ENCODE measurements at regions not wholly inside any gene's neighbourhood (a gene's known extent, or its start where the extent isn't known, plus 50 kb on each side); places are given as distances from the start of the nearest gene placed in this dataset.

DNA sequence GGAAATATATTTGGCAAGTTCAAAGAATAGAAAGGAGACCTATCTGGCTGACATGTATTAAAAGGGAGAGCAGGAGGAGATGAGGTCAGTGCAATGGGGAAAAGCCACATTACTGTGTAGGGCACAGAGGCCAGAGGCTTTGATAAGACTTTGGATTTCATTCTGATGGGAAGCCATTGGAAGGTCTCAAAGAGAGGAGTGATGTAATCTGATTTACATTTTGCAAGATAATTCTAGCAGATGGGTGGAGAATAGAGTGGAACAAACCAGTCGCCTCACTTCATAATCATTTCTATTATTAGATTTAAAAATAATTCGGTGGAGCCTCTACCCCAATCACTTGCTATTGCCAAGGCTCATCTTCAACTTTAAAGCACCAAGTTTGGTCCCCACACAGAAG is 278.4 kb upstream of the ZC3H12C start:
- no peak for DNase-seq

DNA sequence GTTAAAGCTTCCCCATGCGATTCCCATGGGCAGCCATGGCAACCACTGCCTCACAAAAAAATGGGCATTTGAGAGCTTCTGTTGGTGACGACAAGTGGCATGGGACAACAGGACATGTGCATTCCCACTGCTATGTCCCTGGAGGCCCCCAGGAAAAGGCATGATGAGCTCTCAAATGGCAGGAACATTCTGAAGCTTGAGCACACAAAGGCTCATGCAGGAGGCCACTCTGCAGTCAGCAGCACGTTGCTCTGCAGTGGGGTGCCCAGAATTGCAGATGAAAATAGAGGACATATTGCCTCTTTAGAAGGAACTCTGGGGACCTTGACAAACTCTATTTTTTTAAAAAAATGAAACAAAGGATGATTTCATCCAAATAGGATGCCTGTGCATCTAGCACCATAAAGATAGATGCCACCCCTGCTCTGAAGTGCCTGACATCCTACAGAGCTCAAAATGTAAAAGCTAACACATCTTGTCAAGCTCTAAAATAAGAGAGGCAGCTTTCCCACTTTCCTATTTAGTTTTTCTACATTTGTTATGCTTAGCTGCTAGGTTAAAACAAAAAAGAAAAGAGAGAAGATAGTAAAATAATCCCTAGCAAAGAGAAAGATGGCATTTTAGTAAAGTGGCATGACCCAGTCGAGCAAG is 277.6 kb upstream of the ZC3H12C start:
- no peak for DNase-seq

DNA sequence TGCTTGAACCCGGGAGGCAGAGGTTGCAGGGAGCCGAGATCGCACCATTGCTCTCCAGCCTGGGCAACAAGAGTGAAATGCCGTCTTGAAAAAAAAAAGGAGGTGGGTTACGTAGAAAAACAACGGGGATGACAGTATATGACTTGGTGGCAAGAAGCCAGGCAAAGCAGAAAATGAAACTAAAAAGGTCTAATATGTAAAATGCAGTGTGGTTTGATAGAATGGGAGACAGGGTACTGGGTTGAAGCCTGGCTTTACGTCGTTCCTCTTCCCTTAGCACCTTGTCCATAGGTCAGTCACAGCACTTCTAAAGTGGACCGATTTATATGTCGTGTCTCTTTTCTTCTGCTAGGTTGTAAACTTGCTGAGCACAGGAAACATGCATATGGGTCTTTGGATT is 274.9 kb upstream of the ZC3H12C start:
- no peak for DNase-seq

DNA sequence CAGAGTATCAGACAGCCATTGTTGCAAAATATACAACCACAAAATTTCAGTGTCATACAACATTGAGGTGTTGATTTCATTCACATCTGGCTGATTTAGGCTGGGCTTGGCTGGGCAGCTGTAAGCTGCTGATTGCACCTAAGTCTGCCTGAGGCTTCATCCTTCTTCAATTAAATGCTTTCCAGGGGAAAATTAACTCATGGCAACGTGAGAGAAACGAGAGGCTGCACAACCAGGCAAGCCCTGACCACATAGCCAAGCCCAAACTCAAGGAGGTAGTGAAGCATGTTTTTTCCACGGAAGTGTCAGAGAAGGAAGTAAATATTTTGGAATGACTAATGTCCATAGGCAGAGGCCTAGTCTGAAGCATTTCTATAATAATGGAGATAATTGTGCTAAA is 273.8 kb upstream of the ZC3H12C start:
- DNase-seq, result no peak

DNA sequence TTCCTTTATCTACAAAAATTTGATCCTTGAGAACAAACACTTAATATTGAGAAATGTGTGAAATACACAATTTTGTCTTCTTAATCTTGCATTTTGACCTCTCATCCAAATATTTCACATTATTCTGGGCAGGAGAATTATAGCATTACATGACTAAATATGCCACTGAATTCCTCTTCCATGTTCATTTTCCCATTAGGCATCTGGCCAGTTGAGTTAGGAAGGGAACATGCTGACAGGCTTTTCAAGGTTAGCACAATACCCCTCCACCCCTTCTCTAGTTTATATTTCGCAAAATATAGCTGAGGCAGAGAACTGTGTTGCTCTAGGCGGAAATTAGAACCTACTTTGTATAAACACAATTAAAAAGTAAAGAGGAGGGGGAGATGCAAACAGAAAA is 271.7 kb upstream of the ZC3H12C start:
- DNase-seq, result no peak

DNA sequence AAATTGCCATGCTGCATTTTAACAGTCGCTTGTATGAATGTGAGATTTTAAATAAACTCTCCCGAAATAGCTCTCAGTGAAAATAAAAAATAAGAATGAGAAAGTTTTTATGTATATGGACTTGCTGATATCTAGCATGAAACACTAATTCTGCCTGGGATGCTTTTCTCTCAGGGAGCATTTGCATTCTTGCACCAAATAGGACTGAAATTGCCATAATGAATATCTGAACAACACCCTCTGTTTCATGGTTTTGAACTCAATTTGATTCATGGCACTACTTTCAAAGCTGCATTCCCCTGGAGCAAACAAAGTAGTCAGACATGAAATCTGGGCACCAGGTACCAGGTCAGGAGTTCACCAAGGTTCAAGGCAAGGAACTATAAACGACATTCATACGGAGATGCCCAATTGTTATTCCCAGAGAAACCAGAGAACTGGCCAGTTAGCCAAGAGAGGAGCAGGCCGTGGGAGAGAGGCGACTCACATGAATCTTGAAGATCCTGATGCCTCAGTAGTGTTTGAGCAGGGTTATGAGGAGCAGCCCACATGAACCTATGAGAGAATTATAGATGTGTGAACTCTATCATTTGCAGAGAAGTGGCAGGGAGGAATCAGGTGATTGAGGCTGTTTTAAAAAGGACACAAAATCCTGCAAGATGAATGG is 270.6 kb upstream of the ZC3H12C start:
- DNase-seq, result no peak

DNA sequence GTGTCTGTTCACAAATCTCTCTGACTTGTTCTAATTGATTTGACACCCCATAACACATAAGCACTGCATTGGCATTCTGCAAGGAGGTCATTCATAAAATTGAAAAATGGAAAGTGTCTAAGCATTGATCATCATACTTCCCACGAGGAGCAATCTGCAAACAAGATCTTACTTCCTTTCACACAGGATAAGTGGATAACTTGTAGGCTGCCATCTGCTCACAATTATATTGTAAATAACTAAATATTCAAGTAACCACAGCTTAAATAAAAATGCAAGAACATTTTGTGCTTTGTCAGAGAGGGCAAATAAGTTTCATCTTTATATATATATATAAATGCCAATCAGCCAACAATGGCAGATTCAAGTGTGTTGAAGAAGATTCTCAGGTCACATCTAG is 264.8 kb upstream of the ZC3H12C start:
- DNase-seq, result no peak

DNA sequence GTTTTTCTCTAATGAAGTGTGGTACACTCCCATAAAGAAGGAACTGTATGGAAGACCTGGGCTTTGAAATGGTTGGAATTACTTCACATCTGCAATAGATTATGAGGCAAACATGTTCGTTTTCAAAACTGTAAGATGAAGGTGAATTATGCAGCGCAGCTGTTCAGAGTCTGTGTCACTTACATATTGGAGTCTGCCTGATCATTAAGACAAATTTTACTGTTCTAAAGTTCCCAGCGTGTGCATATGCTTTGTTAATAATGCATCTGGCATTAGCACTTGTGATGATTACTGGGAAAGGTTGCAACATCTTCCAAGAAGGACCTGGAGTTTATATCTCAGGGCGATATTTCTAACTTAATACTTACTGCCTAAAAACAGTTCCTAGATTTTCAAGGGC is 255.2 kb upstream of the ZC3H12C start:
- no peak for DNase-seq

DNA sequence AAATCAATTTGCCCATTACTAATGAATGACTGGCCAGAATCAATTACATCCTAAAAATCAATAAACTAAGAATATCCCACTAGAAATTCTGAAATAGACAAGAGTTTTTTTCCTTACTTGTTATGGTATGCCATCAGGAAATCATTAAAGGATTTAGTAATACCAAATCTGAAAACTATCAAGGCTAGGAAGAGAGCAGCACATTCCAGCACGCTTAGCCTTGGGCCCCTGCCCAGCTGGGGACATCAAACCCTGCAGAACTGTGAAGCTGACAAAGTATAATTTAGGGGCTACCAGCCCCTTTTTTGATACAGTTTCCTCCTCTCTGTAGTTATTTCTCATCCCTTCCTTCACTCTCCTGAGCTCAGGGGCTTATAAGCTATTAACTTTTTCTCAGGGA is 247.8 kb upstream of the ZC3H12C start:
- DNase-seq, result no peak

DNA sequence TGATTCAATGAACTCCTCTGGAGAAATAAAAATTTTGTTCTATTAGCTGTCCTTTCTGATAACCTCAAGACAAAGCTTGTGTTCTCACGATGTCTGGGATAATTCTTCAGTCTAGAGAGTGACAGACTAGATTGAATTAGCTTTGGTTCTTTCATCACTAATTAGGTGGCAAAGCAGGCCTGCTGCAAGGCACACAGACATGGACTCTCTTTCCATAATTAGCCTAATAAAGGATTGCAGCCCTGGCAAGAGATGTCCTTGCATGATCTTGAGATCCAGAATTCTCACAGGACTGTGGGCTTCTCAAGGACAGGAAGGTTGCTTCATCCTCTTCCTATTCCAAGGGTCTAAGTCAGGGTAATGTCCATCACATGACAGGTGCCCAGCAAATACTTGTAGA is 245.6 kb upstream of the ZC3H12C start:
- DNase-seq, result no peak

DNA sequence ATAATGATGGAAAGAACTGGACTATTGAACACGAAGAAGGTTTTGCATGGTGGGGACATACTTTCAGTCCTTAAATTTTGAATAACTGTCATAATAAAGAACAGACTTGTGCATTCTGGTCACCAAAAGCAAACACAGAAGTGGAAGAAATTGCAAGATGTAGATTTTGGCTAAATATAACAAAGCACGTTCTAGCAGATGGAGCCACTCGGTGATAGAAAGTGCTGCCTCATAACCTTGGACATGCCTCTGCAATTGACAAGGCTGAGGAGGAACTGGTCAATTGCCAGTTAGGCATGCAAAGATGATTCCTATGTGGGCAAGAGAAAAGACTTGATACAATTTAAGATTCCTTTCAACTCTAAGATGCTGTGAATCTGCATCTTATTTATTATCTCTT is 244.1 kb upstream of the ZC3H12C start:
- no peak for DNase-seq

DNA sequence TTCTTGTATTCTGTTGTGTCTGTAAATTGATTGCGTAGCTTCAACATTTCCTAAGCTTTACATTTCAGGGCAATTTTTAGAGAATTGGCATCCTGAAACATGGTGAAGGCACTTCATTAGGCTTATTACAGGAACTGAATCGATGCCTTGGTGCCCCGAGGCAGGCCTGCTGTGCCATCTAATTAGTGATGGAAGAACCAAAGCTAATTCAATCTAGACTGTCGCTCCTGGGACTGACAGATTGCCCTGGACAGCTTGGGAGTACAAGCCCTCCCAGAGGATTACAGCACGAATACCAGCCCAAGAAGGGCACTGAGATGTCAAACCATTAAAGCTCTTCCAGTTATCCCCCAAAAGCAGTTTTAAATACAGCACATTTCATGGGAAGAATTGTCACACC is 243.2 kb upstream of the ZC3H12C start:
- DNase-seq, result no peak

DNA sequence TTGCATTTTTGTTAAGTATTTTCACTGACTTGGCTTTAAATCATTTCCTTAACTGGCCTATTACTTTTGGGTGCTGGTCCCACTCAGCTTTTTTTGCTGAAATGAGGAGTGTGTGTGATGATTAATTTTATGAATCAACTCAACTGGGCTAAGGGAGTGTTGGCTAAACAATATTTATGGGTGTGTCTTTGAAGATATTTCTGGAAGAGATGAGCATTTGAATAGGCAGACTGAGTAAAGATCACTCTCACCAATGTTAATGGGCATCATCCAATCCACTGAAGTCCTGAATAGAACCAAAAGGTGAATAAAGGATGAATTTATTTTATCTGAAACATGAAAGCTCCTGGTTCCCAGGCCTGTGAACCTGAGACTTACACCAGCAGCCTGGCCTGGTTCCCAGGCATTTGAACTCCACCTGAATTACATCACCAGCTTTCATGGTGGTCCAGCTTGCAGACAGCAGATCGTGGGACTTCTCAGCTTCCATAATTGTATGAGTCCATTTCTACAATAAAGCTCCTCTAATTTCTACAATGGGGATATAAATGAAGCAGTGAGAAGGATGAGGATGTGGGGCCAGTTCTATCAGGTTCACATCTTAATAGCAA is 241.3 kb upstream of the ZC3H12C start:
- DNase-seq, result no peak

DNA sequence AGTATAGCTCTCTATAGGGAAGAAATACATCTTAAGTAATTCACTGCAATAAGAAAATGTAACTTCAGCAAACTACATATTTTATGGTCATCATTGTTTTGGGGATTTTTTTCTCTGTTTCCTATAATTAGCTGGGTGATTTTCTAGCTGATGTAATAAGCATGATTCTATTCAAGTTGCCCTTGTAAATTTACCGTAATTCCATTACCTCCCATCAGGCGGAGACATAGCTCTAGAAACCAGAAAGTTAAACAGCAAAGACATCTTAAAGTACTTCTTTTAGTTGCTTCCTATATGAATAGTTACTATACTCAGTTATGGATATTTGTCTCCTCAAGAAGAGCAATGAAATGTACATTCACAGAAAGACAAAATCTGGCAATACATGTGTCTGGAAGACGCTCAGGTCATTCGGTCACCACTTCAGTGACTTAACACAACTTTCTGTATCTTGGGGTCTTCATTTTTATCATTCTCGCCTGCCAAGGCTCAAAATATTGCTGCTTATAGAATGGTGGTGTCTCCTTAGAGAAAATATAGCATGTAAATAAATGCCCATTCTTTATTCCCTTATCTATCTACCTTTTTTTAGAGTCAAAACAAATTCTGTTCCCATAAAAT is 239.9 kb upstream of the ZC3H12C start:
- DNase-seq, result no peak

DNA sequence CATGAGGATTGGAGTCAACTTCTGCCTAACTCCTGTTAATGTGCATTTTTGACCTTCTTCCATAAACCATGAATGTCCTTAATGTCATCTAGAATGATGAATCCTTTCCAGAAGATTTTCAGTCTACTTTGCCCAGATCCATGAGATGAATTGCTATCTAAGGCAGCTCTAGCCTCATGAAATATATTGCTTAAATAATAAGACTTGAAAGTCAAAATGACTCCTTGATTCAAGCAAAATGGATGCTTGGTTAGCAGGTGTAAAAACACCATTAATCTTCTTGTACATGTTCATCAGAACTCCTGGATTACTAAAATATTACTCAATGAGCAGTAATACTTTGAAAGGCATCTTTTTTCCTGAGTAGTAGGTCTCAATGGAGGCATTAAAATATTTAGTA is 238.5 kb upstream of the ZC3H12C start:
- no peak for DNase-seq

DNA sequence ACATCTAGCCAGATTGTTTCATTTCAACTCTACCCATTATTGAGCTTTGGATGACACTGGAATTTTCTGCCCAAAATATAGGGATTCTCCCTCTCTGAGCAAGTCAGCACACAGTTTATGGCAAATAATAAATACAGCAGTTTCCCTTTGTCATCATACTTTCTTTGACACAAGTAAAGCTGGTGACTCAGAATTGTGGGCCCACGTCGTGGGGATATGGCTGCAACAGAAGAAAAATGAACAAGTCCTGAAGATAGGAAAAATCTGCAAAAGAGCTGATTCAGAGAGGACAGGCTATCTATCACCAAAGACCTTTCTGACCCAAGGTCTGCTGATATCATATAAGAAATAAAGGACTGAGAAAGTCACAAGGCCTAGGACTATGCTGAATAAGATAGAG is 236.3 kb upstream of the ZC3H12C start:
- DNase-seq, result no peak

DNA sequence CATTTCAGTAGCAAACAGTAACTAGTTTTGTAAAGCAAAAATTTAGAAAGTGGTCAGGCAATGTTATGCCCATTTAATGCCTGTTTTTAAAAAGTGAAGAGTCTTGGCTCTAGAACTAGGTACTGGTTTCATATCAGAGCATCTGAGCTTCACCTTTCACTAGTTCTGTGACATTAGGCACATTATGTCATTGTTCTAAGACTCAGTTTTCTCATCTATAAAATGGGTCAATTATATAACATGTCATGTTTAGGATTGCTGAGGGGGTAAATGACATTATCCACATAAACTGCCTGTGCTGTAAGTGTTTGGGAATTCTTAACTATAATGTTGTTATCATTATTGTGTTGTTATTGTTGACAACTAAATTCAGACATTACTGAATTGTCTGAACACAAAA is 235.6 kb upstream of the ZC3H12C start:
- DNase-seq, result no peak

DNA sequence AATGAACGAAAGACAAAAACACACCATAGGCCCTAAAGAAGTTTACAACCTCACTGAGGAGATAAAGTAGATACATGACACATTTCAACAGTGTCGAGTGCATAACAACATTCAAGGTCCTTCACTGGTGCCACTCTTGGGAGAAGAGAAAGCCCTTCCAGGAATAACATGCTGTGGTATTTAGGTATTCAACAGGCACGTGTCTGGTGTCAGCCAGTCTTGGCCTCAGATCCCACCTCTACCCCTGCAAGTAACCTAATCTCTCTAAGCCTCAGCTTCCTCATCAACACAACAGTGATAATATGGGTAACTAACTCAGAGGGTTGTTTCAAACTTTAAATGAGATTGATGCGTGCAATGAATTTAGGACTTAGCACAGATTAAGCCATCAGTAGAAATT is 235.0 kb upstream of the ZC3H12C start:
- no peak for DNase-seq

DNA sequence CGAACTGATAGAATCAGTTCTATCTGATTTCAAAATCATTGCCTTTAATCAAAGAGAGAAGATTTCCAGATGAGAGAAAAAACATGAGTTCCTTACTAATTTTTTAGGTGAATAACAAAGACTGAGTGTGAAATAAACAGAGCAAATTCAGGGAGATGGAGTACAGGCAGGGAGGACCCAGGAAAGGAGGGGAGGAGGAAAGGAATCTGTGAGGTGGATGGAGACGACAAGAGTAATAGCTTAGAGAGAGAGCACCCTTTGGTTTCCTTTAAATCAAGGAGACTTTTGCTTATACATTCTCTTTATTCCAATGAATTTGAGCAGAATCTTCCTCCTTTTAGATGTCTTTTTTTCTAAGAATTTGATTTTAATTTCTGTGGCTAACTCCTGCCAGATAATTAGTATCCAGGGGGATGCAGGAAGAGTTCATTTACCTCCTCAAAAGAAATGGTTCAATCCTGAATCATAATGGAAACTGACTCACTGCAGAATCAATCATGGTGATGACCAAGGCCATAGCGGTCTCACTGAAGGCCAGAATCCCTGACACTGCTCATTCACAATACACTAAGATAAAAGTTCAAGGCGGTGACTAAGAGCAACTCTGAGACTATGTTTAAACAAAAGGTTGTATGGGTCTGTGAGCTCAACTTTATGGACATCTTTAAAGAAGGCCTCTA is 234.0 kb upstream of the ZC3H12C start:
- no peak for DNase-seq

DNA sequence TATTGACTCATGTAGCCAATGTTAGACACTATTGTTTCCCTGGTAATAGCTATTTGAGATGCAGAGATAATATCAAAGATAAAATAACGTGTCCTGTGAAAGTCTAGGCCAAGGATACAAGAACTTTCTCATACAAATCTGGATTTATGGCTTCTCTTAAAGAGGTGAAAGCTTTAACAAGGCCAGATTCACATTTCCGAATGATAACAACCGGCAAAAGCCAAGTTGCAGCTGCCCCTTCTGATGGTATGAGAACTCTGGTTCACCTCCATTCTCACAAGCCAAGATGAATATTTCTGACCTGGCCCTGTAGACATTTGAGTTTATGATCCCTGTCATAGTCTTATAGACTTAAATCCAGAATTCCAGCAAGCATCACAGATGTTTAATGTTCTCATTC is 230.4 kb upstream of the ZC3H12C start:
- DNase-seq, result no peak

DNA sequence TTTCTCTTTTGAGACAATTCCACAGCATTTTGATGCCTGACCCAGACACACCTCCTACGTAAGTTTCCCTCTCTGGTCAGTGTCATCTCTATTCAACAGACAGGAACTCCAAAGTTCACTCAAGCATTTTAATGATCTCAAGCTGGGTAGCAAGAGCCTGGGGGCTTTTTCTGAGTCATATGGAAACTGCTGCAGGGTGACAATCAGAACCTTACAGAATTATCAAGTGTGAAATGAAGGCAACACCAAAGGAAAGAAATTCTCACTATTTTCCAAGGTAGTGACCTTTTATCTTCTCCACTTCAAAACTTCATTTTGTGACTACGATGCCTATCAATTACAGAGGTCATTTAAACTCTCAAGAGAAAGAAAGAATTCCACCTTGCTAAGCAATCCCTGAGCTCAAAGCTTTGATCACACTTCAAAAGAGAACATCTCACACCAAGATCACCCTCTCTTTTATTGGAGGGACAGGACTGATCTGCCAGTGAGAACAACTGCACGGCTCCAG is 229.0 kb upstream of the ZC3H12C start:
- DNase-seq, result no peak

DNA sequence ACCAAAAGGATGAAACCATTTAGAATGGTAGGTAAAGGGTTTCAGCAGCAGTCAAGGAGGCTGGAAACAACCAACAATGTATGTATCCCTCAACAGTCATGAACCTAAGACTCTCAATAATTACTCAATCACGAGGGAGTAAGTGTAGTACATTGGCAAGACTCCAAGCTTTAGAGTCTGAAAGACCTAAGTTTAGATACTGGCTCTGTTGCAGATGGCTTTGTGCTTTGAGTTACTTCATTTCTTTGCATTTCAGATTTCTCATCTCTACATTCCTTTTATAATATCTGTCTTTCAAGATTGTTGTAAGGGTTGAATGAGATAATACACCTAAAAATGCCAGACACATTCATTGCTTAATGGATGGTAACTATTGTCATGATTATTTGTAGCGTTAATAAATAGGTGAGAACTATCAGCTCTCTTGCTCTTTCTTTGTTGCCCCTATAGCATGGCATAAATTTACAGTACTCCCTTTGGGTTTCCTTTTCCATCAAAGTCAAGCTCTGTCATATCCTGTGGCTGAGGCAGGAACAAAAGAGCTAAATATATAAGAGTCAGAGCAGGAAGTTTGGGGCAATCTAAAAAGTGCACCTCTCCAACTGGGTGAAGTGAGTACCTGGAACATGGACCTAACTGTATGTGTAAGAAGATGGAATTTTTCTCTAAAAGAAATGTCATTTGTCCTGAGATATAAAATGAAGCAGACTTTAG is 228.2 kb upstream of the ZC3H12C start:
- no peak for DNase-seq
